ENCODE measurements at regions not wholly inside any gene's neighbourhood (a gene's known extent, or its start where the extent isn't known, plus 50 kb on each side); places are given as distances from the start of the nearest gene placed in this dataset.

- H3K36me3 ChIP-seq (ENCODE audit: control insufficient read depth in 1 of 2, insufficient read depth in 2 of 2, low read length in 2 of 2), result no peaks in the 10 kb centered on the region
- H4K20me1 ChIP-seq (ENCODE audit: insufficient read depth), result no peaks in the 10 kb centered on the region
- no peaks in the 10 kb centered on the region for H3K27me3 ChIP-seq (ENCODE audit: insufficient read depth, low read length)
- no peaks in the 10 kb centered on the region for H3K79me2 ChIP-seq (ENCODE audit: insufficient read depth, low read length)
- no peak overlapping the region for H2AFZ ChIP-seq (ENCODE audit: low read depth, low read length, poor library complexity, severe bottlenecking)
- RAD21 ChIA-PET (ENCODE audit: low non-redundant PET in 1 of 2, low total read pairs in 2 of 2, uncharacterized antibody in 2 of 2, unreplicated experiment in 2 of 2), result no interaction called here
- no peak overlapping the region for H3K27ac ChIP-seq (ENCODE audit: low read depth, low read length)
- DNase-seq (ENCODE audit: low read depth, low spot score), result no peak
- no TSS peak for BruUV-seq (replicated peaks)
- H3K4me2 ChIP-seq (ENCODE audit: low read length), result no peak overlapping the region
- CTCF ChIA-PET, result no interaction called here
- no peaks in the 10 kb centered on the region for H3K4me1 ChIP-seq (ENCODE audit: control insufficient read depth in 1 of 2, insufficient read depth in 2 of 2, low read length in 2 of 2)
- H3K9me3 ChIP-seq (ENCODE audit: control insufficient read depth in 1 of 2, insufficient read depth in 1 of 2, low read depth in 1 of 2, low read length in 2 of 2), result no peaks in the 10 kb centered on the region
- TF ChIP-seq MAX (IDR thresholded peaks at IDR 0.05), result no peak
- no peak for TF ChIP-seq POLR2A (IDR thresholded peaks at IDR 0.05; ENCODE audit: borderline replicate concordance, extremely low read depth, insufficient read depth, insufficient read length)
- no peak for TF ChIP-seq SP1 (IDR thresholded peaks at IDR 0.05; ENCODE audit: low read depth)
- TF ChIP-seq ELF1 (IDR thresholded peaks at IDR 0.05; ENCODE audit: borderline replicate concordance, low read depth), result no peak
- TF ChIP-seq YY1 (IDR thresholded peaks at IDR 0.05; ENCODE audit: extremely low read depth, insufficient replicate concordance, low read depth, low read length), result no peak
- TF ChIP-seq ZBTB33 (IDR thresholded peaks at IDR 0.05; ENCODE audit: extremely low read depth, insufficient replicate concordance, low read length), result no peak
- TF ChIP-seq TCF7L2 (IDR thresholded peaks at IDR 0.05; ENCODE audit: borderline replicate concordance, extremely low read depth, insufficient read depth, insufficient read length), result no peak
- TF ChIP-seq ZFX (IDR thresholded peaks at IDR 0.05), result no peak
- TF ChIP-seq EZH2phosphoT487 (IDR thresholded peaks at IDR 0.05; ENCODE audit: borderline replicate concordance), result no peak
- TF ChIP-seq JUND (IDR thresholded peaks at IDR 0.05), result no peak
- H3K9me2 ChIP-seq (ENCODE audit: insufficient read depth), result no peaks in the 10 kb centered on the region
- POLR2A ChIA-PET, result no interaction called here
- intact Hi-C loops (cut with micrococcal nuclease), result no loop called here
- ATAC-seq, result no peak
- no peak overlapping the region for H3K9ac ChIP-seq (ENCODE audit: low read length)
- no peak overlapping the region for H3K4me3 ChIP-seq (replicated peaks in 1 of 2; ENCODE audit: low read depth in 1 of 2, low read length in 2 of 2)
Measured at GRCh38 chr4:117264072-117264471, 178.7 kb upstream of the TRAM1L1 start.

Data from HCT116 (cell line).